VCaP (cell line): ENCODE measurements at regions not wholly inside any gene's neighbourhood (a gene's known extent, or its start where the extent isn't known, plus 50 kb on each side); places are given as distances from the start of the nearest gene placed in this dataset.

Experiments
- H3K27ac ChIP-seq: fragments of 450-650 bp; 2 replicates; pipeline ENCODE4 v1.5.1; 2017
- CTCF ChIP-seq: fragments of 450-650 bp; conservative IDR thresholded peaks from 2 replicates; pipeline ENCODE4 v1.5.1; 2017; ENCODE audit warnings: mild to moderate bottlenecking, moderate library complexity

GRCh38 chr6:66054967-66055366 is 347.9 kb upstream of the EYS start:
- no peak for TF ChIP-seq CTCF
- H3K27ac ChIP-seq, result no peak overlapping the region

GRCh38 chr6:66051812-66052211 is 344.8 kb upstream of the EYS start:
- no peak for TF ChIP-seq CTCF
- no peak overlapping the region for H3K27ac ChIP-seq

- no peak for TF ChIP-seq CTCF
- H3K27ac ChIP-seq, result no peak overlapping the region
These were observed 341.9 kb upstream of the EYS start for GRCh38 chr6:66048684-66049474.

- TF ChIP-seq CTCF, result no peak
- no peak overlapping the region for H3K27ac ChIP-seq
These were observed 325.6 kb upstream of the EYS start for GRCh38 chr6:66032626-66033025.

- no peak for TF ChIP-seq CTCF
- H3K27ac ChIP-seq, result no peak overlapping the region
These were observed 322.4 kb upstream of the EYS start for GRCh38 chr6:66029391-66029790.

- no peak for TF ChIP-seq CTCF
- no peak overlapping the region for H3K27ac ChIP-seq
These were observed 292.3 kb upstream of the EYS start for GRCh38 chr6:65999288-65999791.

GRCh38 chr6:65998544-65998943 is 291.5 kb upstream of the EYS start:
- no peak overlapping the region for H3K27ac ChIP-seq
- no peak for TF ChIP-seq CTCF
